ENCODE measurements at regions not wholly inside any gene's neighbourhood (a gene's known extent, or its start where the extent isn't known, plus 50 kb on each side); places are given as distances from the start of the nearest gene placed in this dataset.

GRCh38 chr3:86594838-86595237 is 396.1 kb downstream of the VGLL3 start:
- no peaks in the 10 kb centered on the region for H3K36me3 ChIP-seq (ENCODE audit: control insufficient read depth, insufficient read depth, low read length)
- H3K4me3 ChIP-seq (ENCODE audit: low read length) = no peak overlapping the region
- no peak for DNase-seq
- no CpG with 5 or more reads among the region's 1 CpG for WGBS (ENCODE audit: insufficient coverage, low lambda C conversion rate)
- H3K27ac ChIP-seq (ENCODE audit: low read length) = no peak overlapping the region
- no peaks in the 10 kb centered on the region for H3K4me1 ChIP-seq (ENCODE audit: control insufficient read depth, insufficient read depth, low read length)
- no peaks in the 10 kb centered on the region for H3K27me3 ChIP-seq (ENCODE audit: control insufficient read depth, insufficient read depth, low read length)
- no peaks in the 10 kb centered on the region for H3K9me3 ChIP-seq (ENCODE audit: control insufficient read depth, low read depth, low read length)

DNA sequence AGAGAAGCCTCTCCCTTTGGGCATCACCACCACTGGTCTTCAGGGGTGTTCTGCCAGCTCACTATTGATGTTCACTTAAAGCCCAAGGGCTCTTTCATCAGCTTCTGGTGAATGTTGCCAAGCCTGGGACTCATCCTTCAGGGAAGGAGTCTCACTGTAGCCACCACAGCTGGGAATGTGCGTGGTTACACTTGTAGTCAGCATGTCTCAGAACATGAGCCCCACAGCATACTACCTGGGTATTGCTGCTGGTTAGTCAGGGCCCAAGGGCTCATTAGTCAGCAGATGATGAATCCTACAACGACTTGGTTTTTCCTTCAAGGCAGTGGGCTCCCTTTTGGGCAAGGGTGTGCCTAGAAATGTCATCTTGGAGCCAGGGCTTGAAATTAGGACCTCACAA is 412.9 kb downstream of the VGLL3 start:
- DNase-seq = no peak
- Histone ChIP-seq H3K9me3 (ENCODE audit: control insufficient read depth, low read depth, low read length) (no peaks in the 10 kb centered on the region), H3K27me3 (ENCODE audit: control insufficient read depth, insufficient read depth, low read length) (no peaks in the 10 kb centered on the region), H3K27ac (ENCODE audit: low read length) (no peak overlapping the region), H3K4me3 (ENCODE audit: low read length) (no peak overlapping the region), H3K4me1 (ENCODE audit: control insufficient read depth, insufficient read depth, low read length) (no peaks in the 10 kb centered on the region), H3K36me3 (ENCODE audit: control insufficient read depth, insufficient read depth, low read length) (no peaks in the 10 kb centered on the region)
- no CpG with 5 or more reads among the region's 2 CpGs for WGBS (ENCODE audit: insufficient coverage, low lambda C conversion rate)

GRCh38 chr3:86563400-86563970 is 427.5 kb downstream of the VGLL3 start:
- Histone ChIP-seq H3K27me3 (ENCODE audit: control insufficient read depth, insufficient read depth, low read length) (no peaks in the 10 kb centered on the region), H3K4me3 (ENCODE audit: low read length) (no peak overlapping the region), H3K4me1 (ENCODE audit: control insufficient read depth, insufficient read depth, low read length) (peaks cover 3% of the 10 kb centered on the region), H3K9me3 (ENCODE audit: control insufficient read depth, low read depth, low read length) (no peaks in the 10 kb centered on the region), H3K27ac (ENCODE audit: low read length) (no peak overlapping the region), H3K36me3 (ENCODE audit: control insufficient read depth, insufficient read depth, low read length) (no peaks in the 10 kb centered on the region)
- WGBS (ENCODE audit: insufficient coverage, low lambda C conversion rate) = no CpG with 5 or more reads among the region's 2 CpGs
- peak; percentile 18 to 19 for DNase-seq

DNA sequence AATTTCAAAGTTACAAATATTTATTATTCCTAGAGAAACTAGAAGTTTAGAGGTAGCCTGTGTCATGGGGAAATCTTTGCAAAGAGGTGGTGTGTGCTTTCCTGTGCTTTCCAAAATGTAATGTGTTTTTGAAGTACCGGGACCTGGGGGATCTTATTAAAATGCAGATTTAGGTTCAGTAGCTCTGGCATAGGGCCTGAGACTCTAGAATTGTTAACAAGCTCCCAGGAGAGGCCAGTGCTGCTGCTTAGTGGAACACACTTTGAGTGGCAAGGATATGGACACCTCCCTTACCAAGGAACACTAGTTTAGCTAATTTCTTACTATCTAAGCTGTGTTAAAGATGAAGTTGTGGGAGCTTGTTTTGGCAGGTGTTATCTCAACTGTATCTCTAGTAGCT is 428.9 kb downstream of the VGLL3 start:
- DNase-seq = no peak
- WGBS (ENCODE audit: insufficient coverage, low lambda C conversion rate) = no CpG with 5 or more reads among the region's 1 CpG
- Histone ChIP-seq H3K27ac (ENCODE audit: low read length) (no peak overlapping the region), H3K27me3 (ENCODE audit: control insufficient read depth, insufficient read depth, low read length) (no peaks in the 10 kb centered on the region), H3K4me3 (ENCODE audit: low read length) (no peak overlapping the region), H3K9me3 (ENCODE audit: control insufficient read depth, low read depth, low read length) (no peaks in the 10 kb centered on the region), H3K4me1 (ENCODE audit: control insufficient read depth, insufficient read depth, low read length) (peaks cover 3% of the 10 kb centered on the region), H3K36me3 (ENCODE audit: control insufficient read depth, insufficient read depth, low read length) (no peaks in the 10 kb centered on the region)

- no peak overlapping the region for H3K4me3 ChIP-seq (ENCODE audit: low read length)
- no peaks in the 10 kb centered on the region for H3K27me3 ChIP-seq (ENCODE audit: control insufficient read depth, insufficient read depth, low read length)
- H3K9me3 ChIP-seq (ENCODE audit: control insufficient read depth, low read depth, low read length) = no peaks in the 10 kb centered on the region
- WGBS (ENCODE audit: insufficient coverage, low lambda C conversion rate) = 40% methylated on average over 4 of the region's 5 CpGs
- H3K36me3 ChIP-seq (ENCODE audit: control insufficient read depth, insufficient read depth, low read length) = no peaks in the 10 kb centered on the region
- peaks cover 3% of the 10 kb centered on the region for H3K4me1 ChIP-seq (ENCODE audit: control insufficient read depth, insufficient read depth, low read length)
- no peak overlapping the region for H3K27ac ChIP-seq (ENCODE audit: low read length)
- DNase-seq = peak in 1 of 2 donors; percentile 9
Measured at GRCh38 chr3:86561215-86561614, 429.7 kb downstream of the VGLL3 start.

- Histone ChIP-seq H3K27ac (ENCODE audit: low read length) (no peak overlapping the region), H3K4me1 (ENCODE audit: control insufficient read depth, insufficient read depth, low read length) (no peaks in the 10 kb centered on the region), H3K27me3 (ENCODE audit: control insufficient read depth, insufficient read depth, low read length) (no peaks in the 10 kb centered on the region), H3K36me3 (ENCODE audit: control insufficient read depth, insufficient read depth, low read length) (no peaks in the 10 kb centered on the region), H3K4me3 (ENCODE audit: low read length) (no peak overlapping the region), H3K9me3 (ENCODE audit: control insufficient read depth, low read depth, low read length) (no peaks in the 10 kb centered on the region)
- no peak for DNase-seq
- WGBS (ENCODE audit: insufficient coverage, low lambda C conversion rate) = no CpG with 5 or more reads among the region's 5 CpGs
Measured at GRCh38 chr3:86554383-86554782, 436.6 kb downstream of the VGLL3 start.

- Histone ChIP-seq H3K27me3 (ENCODE audit: control insufficient read depth, insufficient read depth, low read length) (no peaks in the 10 kb centered on the region), H3K27ac (ENCODE audit: low read length) (no peak overlapping the region), H3K4me1 (ENCODE audit: control insufficient read depth, insufficient read depth, low read length) (no peaks in the 10 kb centered on the region), H3K9me3 (ENCODE audit: control insufficient read depth, low read depth, low read length) (no peaks in the 10 kb centered on the region), H3K36me3 (ENCODE audit: control insufficient read depth, insufficient read depth, low read length) (no peaks in the 10 kb centered on the region), H3K4me3 (ENCODE audit: low read length) (no peak overlapping the region)
- 100% methylated on average over 1 of the region's 2 CpGs for WGBS (ENCODE audit: insufficient coverage, low lambda C conversion rate)
- no peak for DNase-seq
Measured at GRCh38 chr3:86547692-86548091, 443.3 kb downstream of the VGLL3 start.

DNA sequence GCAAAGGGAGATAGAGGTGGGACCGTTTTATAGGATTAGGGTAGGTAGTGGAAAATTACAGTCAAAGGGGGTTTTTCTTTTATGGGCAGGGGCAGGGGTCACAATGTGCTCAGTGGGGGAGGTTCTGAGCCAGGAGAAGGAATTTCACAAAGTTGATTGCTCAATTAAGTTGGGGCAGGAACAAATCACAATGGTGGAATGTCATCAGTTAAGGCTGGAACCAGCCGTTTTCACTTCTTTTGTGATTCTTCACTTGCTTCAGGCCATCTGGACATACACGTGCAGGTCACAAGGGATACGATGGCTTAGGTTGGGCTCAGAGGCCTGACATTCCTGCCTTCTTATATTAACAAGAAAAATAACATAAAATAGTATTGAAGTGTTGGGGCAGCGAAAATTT is 453.8 kb downstream of the VGLL3 start:
- no peaks in the 10 kb centered on the region for H3K36me3 ChIP-seq (ENCODE audit: control insufficient read depth, insufficient read depth, low read length)
- 80% methylated on average over 1 of the region's 5 CpGs for WGBS (ENCODE audit: insufficient coverage, low lambda C conversion rate)
- H3K27me3 ChIP-seq (ENCODE audit: control insufficient read depth, insufficient read depth, low read length) = no peaks in the 10 kb centered on the region
- no peaks in the 10 kb centered on the region for H3K4me1 ChIP-seq (ENCODE audit: control insufficient read depth, insufficient read depth, low read length)
- no peak overlapping the region for H3K27ac ChIP-seq (ENCODE audit: low read length)
- DNase-seq = no peak
- no peaks in the 10 kb centered on the region for H3K9me3 ChIP-seq (ENCODE audit: control insufficient read depth, low read depth, low read length)
- H3K4me3 ChIP-seq (ENCODE audit: low read length) = no peak overlapping the region

- Histone ChIP-seq H3K4me3 (ENCODE audit: low read length) (no peak overlapping the region), H3K36me3 (ENCODE audit: control insufficient read depth, insufficient read depth, low read length) (no peaks in the 10 kb centered on the region), H3K4me1 (ENCODE audit: control insufficient read depth, insufficient read depth, low read length) (no peaks in the 10 kb centered on the region), H3K27ac (ENCODE audit: low read length) (no peak overlapping the region), H3K27me3 (ENCODE audit: control insufficient read depth, insufficient read depth, low read length) (no peaks in the 10 kb centered on the region), H3K9me3 (ENCODE audit: control insufficient read depth, low read depth, low read length) (no peaks in the 10 kb centered on the region)
- 67% methylated on average over 1 of the region's 1 CpG for WGBS (ENCODE audit: insufficient coverage, low lambda C conversion rate)
- DNase-seq = no peak
Measured at GRCh38 chr3:86519819-86520218, 471.1 kb downstream of the VGLL3 start.

DNA sequence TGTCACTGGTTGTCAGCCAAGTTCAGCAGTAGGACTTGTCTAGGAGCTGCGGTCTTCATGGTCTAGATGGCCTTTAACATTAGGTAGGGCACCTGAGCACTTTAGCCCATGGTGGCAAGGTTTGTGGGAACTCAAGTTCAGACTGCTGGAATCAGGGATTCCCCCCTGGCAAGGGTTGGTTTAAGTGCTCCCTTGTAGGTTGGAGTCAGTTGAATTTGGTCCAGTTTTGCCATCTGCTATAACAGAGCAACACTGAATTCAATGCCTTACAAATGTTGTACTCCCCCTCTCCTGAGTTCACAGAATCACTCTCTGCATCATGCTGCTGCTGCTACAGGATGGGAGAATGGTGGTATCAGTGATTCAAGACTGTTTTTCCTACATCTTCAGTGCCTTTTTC is 509.3 kb downstream of the VGLL3 start:
- no peak overlapping the region for H3K27ac ChIP-seq (ENCODE audit: low read length)

GRCh38 chr3:86481031-86481430 is 509.9 kb downstream of the VGLL3 start:
- H3K4me3 ChIP-seq (ENCODE audit: low read length) = no peak overlapping the region
- no peaks in the 10 kb centered on the region for H3K4me1 ChIP-seq (ENCODE audit: control insufficient read depth, insufficient read depth, low read length)
- H3K36me3 ChIP-seq (ENCODE audit: control insufficient read depth, insufficient read depth, low read length) = no peaks in the 10 kb centered on the region
- no peaks in the 10 kb centered on the region for H3K27me3 ChIP-seq (ENCODE audit: control insufficient read depth, insufficient read depth, low read length)
- H3K9me3 ChIP-seq (ENCODE audit: control insufficient read depth, low read depth, low read length) = no peaks in the 10 kb centered on the region
- no peak overlapping the region for H3K27ac ChIP-seq (ENCODE audit: low read length)
- peak in 1 of 2 donors; percentile 1 for DNase-seq

More for the DNA sequence above, 509.3 kb downstream of the VGLL3 start:
- H3K36me3 ChIP-seq (ENCODE audit: control insufficient read depth, insufficient read depth, low read length) = no peaks in the 10 kb centered on the region
- H3K27me3 ChIP-seq (ENCODE audit: control insufficient read depth, insufficient read depth, low read length) = no peaks in the 10 kb centered on the region
- H3K9me3 ChIP-seq (ENCODE audit: control insufficient read depth, low read depth, low read length) = no peaks in the 10 kb centered on the region
- H3K4me3 ChIP-seq (ENCODE audit: low read length) = no peak overlapping the region
- DNase-seq = no peak
- H3K4me1 ChIP-seq (ENCODE audit: control insufficient read depth, insufficient read depth, low read length) = no peaks in the 10 kb centered on the region
- no CpG with 5 or more reads among the region's 1 CpG for WGBS (ENCODE audit: insufficient coverage, low lambda C conversion rate)
